Ramos (cell line): ENCODE measurements at regions not wholly inside any gene's neighbourhood (a gene's known extent, or its start where the extent isn't known, plus 50 kb on each side); places are given as distances from the start of the nearest gene placed in this dataset.

Experiments
- in situ Hi-C: fragments of 300-500 bp; cut with MboI; formaldehyde crosslinking; loops from one replicate; pipeline ENCODE4 v1.14.3; 2022; ENCODE audit warnings: low sequenced_read_pairs; ENCODE audit not compliant: unreplicated experiment

DNA sequence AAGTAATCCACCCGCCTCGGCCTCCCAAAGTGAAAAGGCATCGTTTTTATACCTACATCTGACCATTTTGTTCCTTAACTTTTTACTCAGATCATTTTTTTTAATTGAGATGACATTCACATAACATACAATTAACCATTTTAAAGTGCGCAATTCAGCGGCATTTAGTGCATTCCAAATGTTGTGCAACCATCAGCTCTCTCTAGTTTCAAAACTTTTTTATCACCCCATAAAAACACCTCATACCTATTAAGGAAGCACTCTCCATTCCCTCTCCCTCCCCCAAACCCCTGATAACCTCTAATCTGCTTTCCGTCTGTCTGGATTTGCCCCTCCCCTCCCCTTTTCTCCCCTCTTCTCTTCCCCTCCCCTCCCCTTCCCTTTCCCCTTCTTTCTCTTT, 310.1 kb downstream of the UACA start:
- in situ Hi-C loops = no loop called here

DNA sequence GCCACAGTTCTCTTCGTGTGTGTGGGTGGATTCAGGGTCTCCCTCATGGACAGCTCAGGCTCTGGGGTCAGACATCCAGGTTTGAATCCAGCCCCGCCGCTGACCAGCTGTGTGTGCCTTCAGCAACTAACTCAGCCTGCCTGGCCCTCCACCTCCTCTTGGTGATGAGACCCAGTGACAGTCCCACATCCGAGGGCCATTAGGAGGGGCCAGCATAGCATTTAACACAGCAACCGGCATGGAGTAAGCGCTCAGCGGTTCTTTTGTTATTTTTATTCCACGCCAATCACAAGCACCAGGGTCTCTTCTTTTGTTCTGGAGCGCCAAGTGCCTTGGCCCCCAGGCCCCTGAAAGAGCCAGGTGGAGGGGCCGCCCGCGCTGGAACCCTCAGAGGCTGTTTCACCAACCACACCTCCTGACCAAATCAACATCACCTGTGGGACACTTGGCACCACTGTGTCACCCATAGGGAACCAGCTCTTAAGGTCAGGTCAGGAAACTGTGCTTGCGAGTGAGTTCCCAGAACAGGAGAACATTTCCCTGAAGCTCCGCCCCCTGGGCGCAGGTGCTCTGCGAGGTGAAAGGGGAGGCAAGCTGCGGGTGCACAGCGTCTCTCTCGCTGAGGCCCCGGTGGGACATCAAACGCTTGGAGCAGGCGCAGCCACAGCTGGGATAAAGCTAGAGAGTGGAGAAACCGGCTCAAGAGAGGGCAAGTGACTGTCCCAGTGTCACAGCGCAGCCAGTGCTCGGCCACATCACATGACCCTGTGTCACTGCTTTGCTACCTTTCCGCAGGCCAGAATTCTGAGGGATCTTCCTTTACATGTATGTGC, 311.3 kb downstream of the UACA start:
- in situ Hi-C loops = no loop called here

DNA sequence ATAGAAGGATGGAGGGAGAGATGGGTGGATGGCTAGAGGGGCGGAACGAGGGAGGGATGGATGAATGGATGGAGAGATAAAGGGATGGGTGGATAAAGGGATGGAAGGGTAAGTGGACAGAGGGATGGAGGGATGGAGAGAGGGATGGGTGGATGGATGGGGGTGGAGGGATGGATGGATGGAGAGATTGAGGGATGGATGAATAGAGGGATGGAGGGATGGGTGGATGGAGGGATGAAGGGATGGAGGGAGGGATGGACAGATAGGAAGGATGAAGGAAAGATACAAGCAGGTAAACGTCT, 313.3 kb downstream of the UACA start:
- in situ Hi-C loops = no loop called here

DNA sequence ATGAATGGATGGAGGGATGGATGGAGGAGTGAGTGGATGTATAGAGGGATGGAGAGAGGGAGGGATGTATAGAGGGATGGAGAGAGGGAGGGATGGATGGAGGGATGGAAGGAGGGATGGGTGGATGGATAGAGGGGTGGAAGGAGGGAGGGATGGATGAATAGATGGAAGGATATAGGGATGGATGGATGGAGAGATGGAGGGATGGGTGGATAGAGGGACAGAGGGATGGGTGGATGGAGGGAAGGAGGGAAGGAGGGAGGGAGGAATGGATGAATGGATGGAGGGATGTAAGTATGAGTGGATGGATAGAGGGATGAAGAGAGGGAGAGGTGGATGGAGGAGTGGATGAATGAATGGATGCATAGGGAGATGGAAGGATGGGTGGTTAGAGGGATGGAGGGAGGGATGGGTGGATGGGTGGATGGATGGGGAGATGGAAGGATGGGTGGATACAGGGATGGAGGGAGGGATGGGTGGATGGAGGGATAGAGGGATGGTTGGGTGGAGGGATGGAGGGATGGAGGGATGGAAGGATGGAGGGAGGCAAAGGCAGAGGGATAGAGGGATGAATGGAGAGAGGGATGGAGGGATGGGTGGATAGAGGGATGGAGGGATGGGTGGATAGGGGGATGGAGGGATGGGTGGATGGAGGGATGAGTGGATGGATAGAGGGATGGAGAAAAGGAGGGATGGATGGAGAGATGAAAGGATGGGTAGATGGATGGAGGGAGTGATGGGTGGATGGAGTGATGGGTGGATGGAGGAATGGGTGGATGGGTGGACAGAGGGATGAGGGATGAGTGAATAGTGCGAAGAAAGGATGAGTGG, 313.8 kb downstream of the UACA start:
- in situ Hi-C loops = no loop called here

DNA sequence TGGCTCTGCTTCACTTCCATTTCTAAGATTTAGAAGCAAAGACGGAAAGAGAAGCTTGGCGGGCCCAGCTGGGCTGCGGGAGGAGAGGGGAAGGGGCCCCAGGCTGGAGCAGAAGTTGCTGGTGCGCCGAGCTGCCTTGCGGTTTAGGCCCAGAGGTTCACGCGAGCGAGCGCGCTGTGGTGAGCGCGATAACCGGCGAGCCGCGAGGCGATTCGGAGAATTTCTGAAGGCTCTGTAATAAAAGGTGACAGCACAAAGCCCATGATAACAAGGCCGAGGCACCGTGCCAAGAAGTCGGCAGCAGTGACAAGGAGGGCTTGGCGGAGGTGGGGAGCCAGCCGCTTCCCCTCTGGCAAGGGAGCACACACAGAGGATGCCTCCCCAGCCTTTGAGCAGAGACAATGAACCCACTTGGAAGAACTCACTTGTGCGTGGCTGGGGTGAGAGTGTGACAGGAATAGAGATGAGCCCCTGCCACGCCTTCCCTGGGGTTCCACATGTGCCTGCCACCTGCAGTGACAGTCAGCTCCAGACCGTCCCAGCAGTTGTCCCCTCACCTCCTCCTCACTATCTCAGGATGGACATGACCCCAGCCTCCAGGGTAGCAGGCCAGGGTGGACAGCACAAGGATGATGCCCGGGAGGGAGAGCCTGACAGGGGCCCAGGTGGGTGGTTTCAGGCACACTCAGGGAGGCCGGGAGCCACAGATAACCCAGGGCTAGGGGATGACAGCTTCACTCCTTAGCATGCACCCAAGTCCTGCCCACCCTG, 315.2 kb downstream of the UACA start:
- in situ Hi-C loops = no loop called here

DNA sequence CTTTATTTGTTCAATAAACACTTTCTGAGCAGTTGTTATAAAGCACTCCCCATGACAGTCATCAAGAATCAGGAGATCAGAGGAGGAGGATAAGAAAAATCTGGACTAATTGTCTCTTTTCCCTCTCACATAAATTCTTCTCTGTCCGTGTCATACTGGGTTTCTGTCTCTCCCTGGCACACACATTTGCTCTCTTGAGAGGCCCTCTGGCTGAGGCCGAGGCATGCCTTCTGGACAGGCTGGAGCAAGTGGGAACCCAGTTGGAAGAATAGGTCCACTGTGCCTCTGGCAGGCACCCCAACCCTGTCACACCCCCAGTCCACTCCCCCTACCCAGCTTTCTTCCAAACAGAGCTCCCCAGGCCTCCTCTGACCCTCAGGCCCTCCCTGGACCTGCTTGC, 315.8 kb downstream of the UACA start:
- in situ Hi-C loops = no loop called here

DNA sequence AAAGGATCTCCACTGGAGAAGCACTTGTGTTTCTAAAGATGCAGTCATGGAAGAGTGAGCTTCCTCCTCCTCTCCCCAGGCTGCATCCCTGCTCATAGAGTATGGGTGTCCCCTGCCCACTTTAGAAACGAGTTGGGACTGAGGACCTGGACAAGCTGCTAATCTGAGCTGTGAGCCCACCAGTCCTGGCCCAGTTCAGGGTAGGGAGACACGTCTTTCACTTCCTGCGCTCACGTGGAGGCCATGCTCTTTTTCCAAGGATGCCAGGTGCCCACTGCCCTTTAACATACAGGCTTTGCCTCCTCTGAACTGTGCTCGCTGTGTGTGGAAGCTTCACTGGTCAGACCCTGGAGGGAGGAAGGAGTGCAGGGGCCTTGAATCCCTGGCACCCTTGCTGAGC, 316.3 kb downstream of the UACA start:
- in situ Hi-C loops = no loop called here

DNA sequence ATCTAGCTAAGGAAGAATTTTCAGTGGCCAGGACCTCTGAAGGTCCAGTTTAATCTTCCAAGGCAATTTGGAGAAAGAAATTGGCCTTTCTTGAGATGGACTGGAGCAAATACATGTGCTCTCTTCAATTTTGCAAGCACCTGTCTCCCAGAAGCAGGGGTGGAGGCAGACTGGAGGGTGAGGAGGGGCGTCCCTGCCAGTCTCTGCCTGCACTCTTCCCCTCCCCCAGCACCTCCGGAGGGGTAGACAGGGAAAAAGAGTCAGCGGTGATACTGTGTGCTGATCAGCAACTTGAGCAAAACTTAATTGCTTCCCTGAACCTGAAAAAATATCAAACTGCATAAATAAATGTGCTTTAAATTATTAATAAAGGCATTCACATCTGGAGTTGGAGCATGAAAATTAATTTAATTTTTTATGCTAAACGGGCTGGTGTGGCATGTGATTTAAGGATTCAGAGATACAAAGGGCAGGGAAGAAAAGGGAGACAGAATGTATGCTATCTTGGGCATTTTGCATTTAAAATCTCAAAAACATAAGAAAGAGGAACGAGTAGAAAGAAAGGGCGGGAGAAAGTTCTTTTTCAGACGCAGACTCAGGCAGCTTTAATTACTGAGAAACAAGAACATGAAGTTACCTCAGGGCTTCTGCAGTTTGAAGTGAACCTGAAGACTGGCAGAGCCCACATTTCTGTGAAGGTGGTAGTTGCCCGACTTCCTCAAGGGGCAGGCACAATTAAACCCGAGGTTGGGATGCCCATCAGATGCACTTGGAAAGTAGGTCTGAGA, 319.7 kb downstream of the UACA start:
- in situ Hi-C loops = no loop called here

DNA sequence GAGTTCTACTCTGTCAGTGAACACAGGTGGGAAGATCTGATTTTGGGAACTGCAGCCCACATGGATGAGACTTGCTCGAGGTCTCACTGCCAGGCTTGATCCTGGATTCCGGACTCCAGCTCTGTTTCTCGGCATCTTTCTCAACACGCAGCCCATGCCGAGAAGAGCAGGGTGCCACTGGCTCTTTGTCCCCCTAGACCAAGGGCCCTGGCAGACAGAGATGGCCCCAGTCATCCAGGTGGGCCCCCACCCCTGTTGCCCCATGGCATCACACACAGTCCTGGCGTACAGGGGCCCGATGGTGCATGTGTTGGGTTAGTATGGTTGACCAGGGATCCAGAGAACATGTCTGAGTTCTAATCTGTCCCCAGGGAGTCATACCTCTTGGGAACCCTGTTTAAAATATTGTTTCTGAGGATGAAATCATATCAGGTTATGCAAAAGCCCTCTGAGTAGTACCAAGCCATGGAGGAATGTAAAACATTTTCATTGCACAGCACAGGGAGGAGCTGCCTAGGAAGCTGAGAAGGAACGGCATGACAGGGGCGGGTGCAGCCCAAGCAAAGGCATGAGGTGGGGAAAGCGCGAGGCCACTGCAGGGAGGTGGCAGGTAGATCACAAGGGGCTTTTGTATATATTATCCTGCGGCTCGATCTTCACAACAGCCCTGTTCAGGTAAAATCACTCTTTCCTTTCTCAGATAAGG, 320.6 kb downstream of the UACA start:
- in situ Hi-C loops = no loop called here

DNA sequence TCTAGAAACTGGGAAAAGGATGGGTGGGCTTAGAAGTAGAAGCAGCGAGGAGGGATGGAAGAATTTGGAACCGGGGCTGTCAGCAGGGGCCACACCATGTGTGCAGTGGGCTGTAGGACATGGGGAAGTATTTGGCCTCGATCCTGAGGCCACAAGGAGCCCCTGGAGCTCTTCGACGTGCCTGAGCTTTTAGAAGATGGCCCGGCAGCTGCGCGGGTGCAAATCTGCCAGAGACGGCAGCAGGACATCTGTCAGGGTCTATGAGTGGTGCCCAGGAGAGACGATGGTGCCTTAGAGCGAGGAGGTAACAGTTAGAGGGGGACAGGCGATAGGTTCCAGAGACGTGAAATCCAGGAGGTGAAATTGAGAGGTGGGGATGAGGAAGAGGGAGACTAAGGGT, 321.1 kb downstream of the UACA start:
- in situ Hi-C loops = no loop called here

DNA sequence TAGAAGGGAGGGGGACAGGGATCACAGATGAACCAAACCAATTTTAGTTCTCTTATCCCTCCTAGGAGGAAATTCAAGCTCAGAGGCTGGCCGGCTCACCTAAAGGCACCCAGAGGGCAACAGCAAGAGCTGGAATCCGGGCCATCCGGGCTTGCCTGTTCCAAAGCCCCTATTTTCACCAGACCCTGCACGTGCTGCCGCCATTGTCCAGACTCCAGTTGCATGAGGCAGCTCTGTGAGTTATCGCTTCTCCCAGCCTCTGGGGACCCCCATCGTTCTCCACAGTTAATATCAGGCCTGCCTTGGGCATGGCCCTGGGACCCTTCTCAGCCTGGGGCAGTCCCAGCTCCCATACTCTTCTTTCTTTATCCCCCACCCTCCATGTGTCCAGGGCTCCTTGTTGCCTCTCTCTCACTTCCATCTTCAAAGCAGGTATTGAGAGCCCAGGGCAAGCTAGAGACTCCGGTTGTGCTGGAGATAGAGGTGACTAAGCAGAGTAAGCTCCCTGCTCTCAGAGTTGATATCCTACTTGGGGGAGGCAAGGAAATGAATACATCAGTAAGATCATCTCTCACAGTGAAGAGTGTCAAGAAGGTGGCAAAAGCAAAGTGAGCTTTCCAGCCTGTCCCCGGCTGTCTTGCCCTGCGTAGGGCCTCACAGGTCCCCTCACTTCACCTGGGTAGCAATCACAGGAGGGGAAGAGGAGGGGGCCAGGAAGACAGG, 322.8 kb downstream of the UACA start:
- in situ Hi-C loops = no loop called here

DNA sequence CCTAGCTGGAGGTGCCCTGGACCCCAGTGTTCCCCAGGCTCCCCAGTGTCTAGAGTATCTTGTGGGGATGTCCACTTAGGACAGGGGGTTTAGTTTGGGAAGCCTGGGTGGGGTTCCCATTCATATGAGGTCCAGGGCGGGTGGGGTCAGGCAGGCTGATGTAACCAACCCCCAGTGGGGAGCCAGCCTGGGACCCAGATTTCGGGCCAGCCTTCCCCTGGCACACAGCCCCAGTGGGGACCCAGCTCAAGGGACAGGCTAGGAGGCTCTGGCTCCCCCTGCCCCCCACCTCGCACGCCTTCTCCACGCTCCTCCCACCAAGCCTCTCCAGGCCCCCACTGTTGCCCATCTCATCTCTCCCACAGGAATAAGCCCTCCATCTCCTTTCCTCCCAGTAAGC, 323.5 kb downstream of the UACA start:
- in situ Hi-C loops = no loop called here

DNA sequence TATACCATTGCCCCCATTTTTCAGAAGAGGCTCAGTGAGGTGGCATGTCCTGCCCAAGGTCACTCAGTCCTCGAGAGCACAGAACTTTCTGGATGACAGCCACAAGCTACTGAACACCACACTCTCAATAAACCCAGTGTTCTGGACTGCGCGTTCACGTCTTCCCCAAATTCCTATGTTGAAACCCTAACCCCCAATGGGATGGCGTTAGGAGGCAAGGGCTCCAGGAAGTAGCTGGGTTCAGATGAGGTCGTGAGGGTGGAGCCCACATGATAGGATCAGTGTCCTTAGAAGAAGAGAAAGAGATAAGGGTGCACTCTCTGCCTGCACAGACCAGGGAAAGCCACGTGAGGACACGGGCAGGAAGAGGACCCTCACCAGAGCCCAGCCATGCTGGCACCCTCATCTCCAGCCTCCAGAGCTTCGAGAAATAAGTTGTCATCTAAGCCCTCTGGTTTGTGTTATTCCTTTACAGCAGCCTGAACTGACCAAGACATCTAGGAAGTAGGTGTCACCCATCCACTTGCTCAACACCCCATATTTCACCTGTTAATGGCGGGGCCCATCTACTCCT, 324.0 kb downstream of the UACA start:
- in situ Hi-C loops = no loop called here

DNA sequence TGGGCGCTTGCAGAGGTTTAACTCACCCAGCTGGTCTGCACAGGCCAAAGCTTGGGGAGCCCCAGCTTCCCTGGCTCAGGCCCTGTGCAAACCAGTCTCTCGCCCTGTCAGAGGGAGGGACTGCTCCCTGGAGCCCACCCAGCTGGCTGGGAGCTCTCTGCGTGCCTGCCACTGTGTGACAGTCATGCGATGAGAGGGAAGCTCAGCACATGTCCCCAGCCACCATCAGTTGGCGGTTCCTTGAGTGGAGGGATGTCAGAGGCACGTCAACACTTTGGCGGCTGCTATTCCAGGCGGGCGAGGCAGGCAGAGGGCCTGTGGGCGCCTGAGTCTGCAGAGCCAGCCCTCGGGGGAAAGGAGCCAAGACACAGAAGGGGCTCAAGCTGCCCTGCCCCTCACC, 324.6 kb downstream of the UACA start:
- in situ Hi-C loops = no loop called here

DNA sequence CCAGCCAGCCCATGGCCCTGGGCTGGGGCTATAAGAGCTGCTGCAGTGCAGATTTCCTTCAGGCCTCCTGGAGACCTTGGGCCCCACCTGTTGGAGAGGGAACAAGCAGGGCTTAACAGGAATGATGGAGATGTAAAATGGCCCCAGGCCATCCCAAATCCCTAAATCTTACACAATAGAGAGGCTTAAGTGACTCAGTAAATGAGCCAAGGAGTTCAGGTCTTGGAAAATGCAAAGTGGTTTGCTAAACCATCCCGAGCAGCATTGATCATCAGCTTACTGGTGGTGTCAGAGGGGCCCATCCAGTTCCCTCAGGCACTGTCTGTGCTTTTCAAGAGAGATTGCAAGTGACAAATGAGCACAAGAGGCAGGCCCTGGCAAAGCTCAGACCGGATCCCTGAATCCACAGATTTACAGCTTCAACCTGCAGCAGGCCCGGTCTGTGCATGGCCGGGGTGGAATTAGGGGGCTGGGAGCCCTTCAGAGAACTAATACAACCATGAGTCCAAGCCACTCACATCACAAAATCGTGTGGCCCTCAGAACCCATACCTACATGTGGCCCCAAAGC, 325.4 kb downstream of the UACA start:
- in situ Hi-C loops = no loop called here

DNA sequence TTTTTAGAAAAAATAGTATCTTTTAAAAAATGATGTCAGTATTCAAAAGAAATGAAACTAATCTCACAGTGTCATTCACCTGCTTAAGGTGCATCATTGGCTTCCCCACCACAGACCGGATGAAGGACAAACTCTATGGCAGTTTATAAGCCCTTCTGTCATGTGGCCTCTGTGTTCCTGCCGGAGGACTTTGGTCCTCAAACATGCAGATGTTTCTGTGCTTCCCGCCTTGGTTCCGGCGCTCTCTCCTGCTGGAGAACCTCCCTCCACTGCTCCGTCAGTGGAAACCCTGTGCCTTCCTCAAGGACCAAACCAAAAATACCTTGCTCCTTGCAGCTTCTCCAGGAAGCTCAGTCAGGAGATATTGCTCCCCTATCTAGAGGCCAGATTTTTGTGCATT, 326.3 kb downstream of the UACA start:
- in situ Hi-C loops = no loop called here

DNA sequence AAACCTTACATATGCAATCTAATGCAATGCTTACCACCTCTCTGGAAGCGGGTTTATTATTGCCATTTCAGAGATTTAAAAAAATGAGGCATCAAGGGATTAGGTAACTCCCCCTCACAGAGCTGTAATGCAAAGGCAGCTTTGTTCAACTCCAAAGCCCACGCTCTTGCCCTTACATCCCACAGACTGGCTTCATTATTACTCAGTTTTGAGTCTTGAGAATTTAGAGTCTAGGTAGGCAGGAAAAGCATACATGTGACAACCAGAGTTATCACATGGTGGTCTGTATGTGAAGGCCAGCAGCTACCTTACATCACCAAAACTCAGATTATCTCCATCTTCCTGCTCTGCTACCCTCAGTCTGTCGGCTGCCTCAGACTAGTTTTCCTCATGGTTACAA, 326.9 kb downstream of the UACA start:
- in situ Hi-C loops = no loop called here

DNA sequence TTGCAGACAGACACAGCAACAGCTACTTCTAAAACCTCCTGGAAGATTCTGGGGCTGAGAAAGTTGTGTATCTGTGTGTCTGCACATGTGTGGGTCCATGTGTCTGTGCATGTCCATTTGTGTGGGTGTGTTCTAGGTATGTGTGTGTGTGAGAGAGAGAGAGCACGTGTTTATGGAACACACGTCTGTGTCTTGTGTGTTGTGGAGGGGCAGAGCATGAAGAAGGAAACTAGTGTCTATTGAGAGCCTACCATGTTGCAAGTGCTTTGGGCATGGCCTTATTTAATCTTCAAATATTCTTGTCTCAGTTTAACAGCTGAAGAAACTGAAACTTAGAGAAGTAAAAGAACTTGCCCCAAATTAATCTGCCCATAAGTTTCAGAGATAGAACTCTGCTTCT, 327.5 kb downstream of the UACA start:
- in situ Hi-C loops = no loop called here
